CD14-positive monocyte (primary cell): ENCODE measurements at regions not wholly inside any gene's neighbourhood (a gene's known extent, or its start where the extent isn't known, plus 50 kb on each side); places are given as distances from the start of the nearest gene placed in this dataset.

Source experiments
- DNase-seq, 3 donors: peaks; one replicate each; pipeline ENCODE4 v3.0.0-alpha.2; 2011 to 2022
- H2AFZ ChIP-seq: 2 replicates; pipeline ENCODE4 v1.6.0; 2012; ENCODE audit warnings: mild to moderate bottlenecking, low read depth, low read length, inconsistent platforms; ENCODE audit not compliant: insufficient read depth, poor library complexity, severe bottlenecking
- H3K27ac ChIP-seq, 2 donors: 1 replicate in 1 of 2; 2 replicates in 1 of 2; pipeline ENCODE4 v1.5.1; 2012 to 2013; ENCODE audit warnings: low read length in 2 of 2, control low read depth in 1 of 2, inconsistent platforms in 1 of 2, low read depth in 1 of 2, mild to moderate bottlenecking in 1 of 2
- H3K27me3 ChIP-seq, 2 donors: one replicate each; pipeline versions ENCODE4 v1.6.0 to v1.6.1; 2011 to 2013; ENCODE audit warnings: low read length in 2 of 2; ENCODE audit not compliant: control insufficient read depth in 2 of 2, insufficient read depth in 2 of 2
- H3K36me3 ChIP-seq, 2 donors: replicated peaks in 1 of 2; 1 replicate in 1 of 2; 2 replicates in 1 of 2; pipeline versions ENCODE4 v1.5.1 to v1.6.1; 2012 to 2013; ENCODE audit warnings: low read length in 2 of 2, control low read depth in 1 of 2, inconsistent platforms in 1 of 2, mild to moderate bottlenecking in 1 of 2; ENCODE audit not compliant: insufficient read depth in 2 of 2, control insufficient read depth in 1 of 2
- H3K4me1 ChIP-seq, 2 donors: 1 replicate in 1 of 2; 2 replicates in 1 of 2; pipeline versions ENCODE4 v1.5.1 to v1.6.1; 2012 to 2013; ENCODE audit warnings: low read length in 2 of 2, control low read depth in 1 of 2, inconsistent platforms in 1 of 2, mild to moderate bottlenecking in 1 of 2, moderate library complexity in 1 of 2; ENCODE audit not compliant: insufficient read depth in 2 of 2, control insufficient read depth in 1 of 2
- H3K4me2 ChIP-seq: replicated peaks from 2 replicates; pipeline ENCODE3; 2012; ENCODE audit warnings: low read length, moderate library complexity, mild to moderate bottlenecking; ENCODE audit not compliant: poor library complexity, severe bottlenecking; ENCODE audit errors: extremely low read depth
- H3K4me3 ChIP-seq, 3 experiments: fragments of 200-600 bp in 1 of 3; sonication (generic) in 1 of 3; replicated peaks in 1 of 3; 1 replicate in 2 of 3; 2 replicates in 1 of 3; pipeline ENCODE4 v1.5.1; 2011 to 2013; ENCODE audit warnings: low read length in 3 of 3, mild to moderate bottlenecking in 3 of 3, control low read depth in 2 of 3, low read depth in 2 of 3, inconsistent platforms in 1 of 3, moderate library complexity in 1 of 3
- H3K79me2 ChIP-seq: 2 replicates; pipeline ENCODE4 v1.6.0; 2012; ENCODE audit warnings: mild to moderate bottlenecking, control low read depth, inconsistent platforms, low read length, moderate library complexity; ENCODE audit not compliant: insufficient read depth
- H3K9ac ChIP-seq: 2 replicates; pipeline ENCODE4 v1.6.0; 2017; ENCODE audit warnings: low read length, mild to moderate bottlenecking; ENCODE audit not compliant: insufficient read depth, poor library complexity, severe bottlenecking
- H3K9me3 ChIP-seq, 2 donors: replicated peaks in 1 of 2; 1 replicate in 1 of 2; 2 replicates in 1 of 2; pipeline versions ENCODE4 v1.5.1 to v1.6.1; 2012 to 2013; ENCODE audit warnings: low read length in 2 of 2, control low read depth in 1 of 2; ENCODE audit not compliant: control insufficient read depth in 1 of 2, insufficient read depth in 1 of 2
- H4K20me1 ChIP-seq: 2 replicates; pipeline ENCODE4 v1.6.0; 2012; ENCODE audit warnings: mild to moderate bottlenecking, low read length, control low read depth, moderate library complexity; ENCODE audit not compliant: insufficient read depth
- H3K27ac Mint-ChIP-seq, 7 donors: one replicate each; pipeline ENCODE4 v1.8.0; 2020; ENCODE audit warnings: mild to moderate bottlenecking in 7 of 7, mixed read lengths in 7 of 7, moderate library complexity in 6 of 7, inconsistent platforms in 2 of 7
- H3K27me3 Mint-ChIP-seq, 3 donors: one replicate each; pipeline ENCODE4 v1.8.0; 2021 to 2022; ENCODE audit warnings: low read depth in 3 of 3, mild to moderate bottlenecking in 3 of 3, mixed read lengths in 3 of 3, moderate library complexity in 3 of 3, inconsistent platforms in 1 of 3
- H3K36me3 Mint-ChIP-seq, 2 donors: one replicate each; pipeline ENCODE4 v1.8.0; 2020; ENCODE audit warnings: mixed read lengths in 2 of 2, inconsistent platforms in 1 of 2, mild to moderate bottlenecking in 1 of 2
- H3K4me1 Mint-ChIP-seq: one replicate; pipeline ENCODE4 v1.8.0; 2020; ENCODE audit warnings: mild to moderate bottlenecking, mixed read lengths
- H3K4me3 Mint-ChIP-seq, 2 donors: one replicate each; pipeline ENCODE4 v1.8.0; 2020; ENCODE audit warnings: mild to moderate bottlenecking in 2 of 2, mixed read lengths in 2 of 2, moderate library complexity in 1 of 2
- H3K9me3 Mint-ChIP-seq, 7 donors: one replicate each; pipeline ENCODE4 v1.8.0; 2020 to 2022; ENCODE audit warnings: mixed read lengths in 7 of 7, mild to moderate bottlenecking in 6 of 7, moderate library complexity in 6 of 7, inconsistent platforms in 2 of 7
- WGBS: methylation state at CpG from one replicate; pipeline ENCODE4 v1.1.5; 2013; ENCODE audit warnings: missing lambda C conversion rate; ENCODE audit not compliant: insufficient coverage; 5-methylcytosine and 5-hydroxymethylcytosine counted together
- intact Hi-C, 2 donors: fragments of 100-400 bp; cut with micrococcal nuclease; formaldehyde crosslinking; loops; one replicate each; pipeline versions ENCODE4 v1.15.0 to v1.15.1; 2023
- TF ChIP-seq, protein P1 (sequence below): fragments of 200-600 bp; IDR thresholded peaks from one replicate; pipeline ENCODE4 v1.8.0; 2022; ENCODE audit warnings: antibody characterized with exemption, mild to moderate bottlenecking

DNA sequence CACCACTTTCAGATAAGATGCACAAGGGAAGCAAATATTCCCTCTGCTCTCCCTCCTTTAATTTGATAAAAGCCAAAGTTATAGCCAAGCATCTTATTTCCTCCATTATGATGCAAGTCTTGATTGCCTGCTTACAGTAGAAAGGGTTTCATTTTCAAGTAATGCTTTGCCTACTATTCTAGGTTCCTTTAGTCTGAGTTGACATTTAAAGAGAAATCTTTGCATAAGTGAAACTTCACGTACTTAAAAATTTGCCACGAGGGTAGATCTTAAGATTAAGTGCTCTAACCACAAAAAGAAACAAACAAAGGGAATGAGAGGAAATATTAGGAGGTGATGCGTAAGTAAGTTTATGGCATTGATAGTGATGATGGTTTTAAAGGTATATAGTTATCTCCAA lies 78.1 kb upstream of the VWDE start:
- intact Hi-C loops, result no loop called here
- Histone ChIP-seq H3K9me3 (no peaks in the 10 kb centered on the region), H3K9ac (no peak overlapping the region), H3K27me3 (no peaks in the 10 kb centered on the region), H4K20me1 (no peaks in the 10 kb centered on the region), H3K79me2 (no peaks in the 10 kb centered on the region), H3K4me1 (no peaks in the 10 kb centered on the region), H3K36me3 (no peaks in the 10 kb centered on the region), H3K4me3 (peak overlapping the region in 1 of 3 experiments; percentile 9), H3K4me2 (no peak overlapping the region), H3K27ac (no peak overlapping the region), H2AFZ (no peak overlapping the region)
- no peaks in the 10 kb centered on the region for H3K4me1 Mint-ChIP-seq
- TF ChIP-seq, protein P1, sequence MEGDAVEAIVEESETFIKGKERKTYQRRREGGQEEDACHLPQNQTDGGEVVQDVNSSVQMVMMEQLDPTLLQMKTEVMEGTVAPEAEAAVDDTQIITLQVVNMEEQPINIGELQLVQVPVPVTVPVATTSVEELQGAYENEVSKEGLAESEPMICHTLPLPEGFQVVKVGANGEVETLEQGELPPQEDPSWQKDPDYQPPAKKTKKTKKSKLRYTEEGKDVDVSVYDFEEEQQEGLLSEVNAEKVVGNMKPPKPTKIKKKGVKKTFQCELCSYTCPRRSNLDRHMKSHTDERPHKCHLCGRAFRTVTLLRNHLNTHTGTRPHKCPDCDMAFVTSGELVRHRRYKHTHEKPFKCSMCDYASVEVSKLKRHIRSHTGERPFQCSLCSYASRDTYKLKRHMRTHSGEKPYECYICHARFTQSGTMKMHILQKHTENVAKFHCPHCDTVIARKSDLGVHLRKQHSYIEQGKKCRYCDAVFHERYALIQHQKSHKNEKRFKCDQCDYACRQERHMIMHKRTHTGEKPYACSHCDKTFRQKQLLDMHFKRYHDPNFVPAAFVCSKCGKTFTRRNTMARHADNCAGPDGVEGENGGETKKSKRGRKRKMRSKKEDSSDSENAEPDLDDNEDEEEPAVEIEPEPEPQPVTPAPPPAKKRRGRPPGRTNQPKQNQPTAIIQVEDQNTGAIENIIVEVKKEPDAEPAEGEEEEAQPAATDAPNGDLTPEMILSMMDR, result no peak
- no peak for DNase-seq
- H3K27me3 Mint-ChIP-seq, result peaks cover 0 to 3% (median 1%) of the 10 kb centered on the region in 3 donors
- no peaks in the 10 kb centered on the region for H3K36me3 Mint-ChIP-seq
- no peak overlapping the region for H3K27ac Mint-ChIP-seq
- H3K9me3 Mint-ChIP-seq, result no peaks in the 10 kb centered on the region
- H3K4me3 Mint-ChIP-seq, result no peak overlapping the region
- no CpG with 5 or more reads among the region's 3 CpGs for WGBS

DNA sequence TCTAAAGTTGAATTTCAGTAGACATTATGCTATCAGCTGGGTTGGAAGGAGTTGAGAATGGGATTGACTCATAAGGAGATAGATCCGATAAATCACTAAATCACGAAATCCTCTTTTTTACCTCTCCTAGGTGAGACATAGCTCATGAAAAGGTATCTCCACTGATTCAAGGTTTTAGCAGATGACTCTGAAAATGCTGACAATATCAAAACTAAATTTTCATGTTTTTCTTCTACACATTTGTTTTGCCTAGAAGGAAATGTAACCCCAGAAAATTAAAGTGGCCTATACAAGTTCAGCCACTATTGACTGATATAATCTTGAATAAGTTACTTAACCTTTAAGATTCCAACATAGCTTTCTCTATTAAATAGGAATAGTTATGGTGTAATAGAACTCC lies 82.2 kb upstream of the VWDE start:
- intact Hi-C loops, result no loop called here
- Histone ChIP-seq H3K4me1 (no peaks in the 10 kb centered on the region), H3K9ac (no peak overlapping the region), H3K27ac (no peak overlapping the region), H2AFZ (no peak overlapping the region), H3K27me3 (no peaks in the 10 kb centered on the region), H3K79me2 (no peaks in the 10 kb centered on the region), H3K4me3 (no peak overlapping the region), H3K36me3 (no peaks in the 10 kb centered on the region), H3K4me2 (no peak overlapping the region), H4K20me1 (no peaks in the 10 kb centered on the region), H3K9me3 (no peaks in the 10 kb centered on the region)
- Mint-ChIP-seq H3K4me3 (no peak overlapping the region), H3K4me1 (no peaks in the 10 kb centered on the region), H3K27me3 (peaks cover 0 to 1% (median 0%) of the 10 kb centered on the region in 3 donors), H3K9me3 (no peaks in the 10 kb centered on the region), H3K27ac (no peak overlapping the region), H3K36me3 (no peaks in the 10 kb centered on the region)
- TF ChIP-seq, protein P1, result no peak
- no peak for DNase-seq
- no CpG with 5 or more reads among the region's 2 CpGs for WGBS
